ENCODE measurements at regions not wholly inside any gene's neighbourhood (a gene's known extent, or its start where the extent isn't known, plus 50 kb on each side); places are given as distances from the start of the nearest gene placed in this dataset.

GRCh38 chr10:29829776-29830175 is 195.0 kb upstream of the SVIL start:
- Histone ChIP-seq H3K27ac (ENCODE audit: extremely low read length, insufficient read depth, low read length) (no peak overlapping the region), H3K27me3 (ENCODE audit: control insufficient read depth in 1 of 2, insufficient read depth in 2 of 2, low read length in 2 of 2) (peaks cover 2 to 4% of the 10 kb centered on the region in 2 experiments; a peak in 1 of 5 replicates), H3K4me1 (ENCODE audit: insufficient read depth, low read length) (peaks cover 29% of the 10 kb centered on the region), H3K9ac (ENCODE audit: insufficient read depth, low read depth, low read length) (no peak overlapping the region), H3K79me2 (ENCODE audit: insufficient read depth, low read length) (no peaks in the 10 kb centered on the region), H2AFZ (ENCODE audit: low read length) (no peak overlapping the region), H3K4me3 (replicated peaks in 1 of 3; ENCODE audit: insufficient read depth in 1 of 3, low read depth in 2 of 3, low read length in 3 of 3) (no peak overlapping the region), H3K9me3 (ENCODE audit: low read length) (no peaks in the 10 kb centered on the region), H3K36me3 (replicated peaks in 1 of 2; ENCODE audit: control insufficient read depth in 1 of 2, insufficient read depth in 2 of 2, low read length in 2 of 2) (no peaks in the 10 kb centered on the region), H3K4me2 (ENCODE audit: low read depth, low read length) (no peak overlapping the region), H4K20me1 (ENCODE audit: insufficient read depth, low read length) (no peaks in the 10 kb centered on the region)
- TF ChIP-seq ZNF337 (CRISPR knock-in tag; IDR thresholded peaks at IDR 0.05; ENCODE audit: borderline replicate concordance, low read depth), result no peak
- FAIRE-seq (no peak), DNase-seq (ENCODE audit: low spot score) (no peak), ATAC-seq (no peak)
- ChIA-PET POLR2A (no interaction called here), CTCF (ENCODE audit: low intra/inter-chr PET ratio, low total read pairs) (no interaction called here)
- intact Hi-C loops (cut with micrococcal nuclease; ENCODE audit: unreplicated experiment) (no loop called here), in situ Hi-C loops (cut with HindIII; ENCODE audit: extremely low pct_ligation_motif_present, low pct_unique_long_range_greater_than_20kb) (no loop called here)
- BruUV-seq (replicated peaks), result no TSS peak
- WGBS (ENCODE audit: low lambda C conversion rate), result 17% methylated on average over 2 of the region's 2 CpGs

- in situ Hi-C loops (cut with HindIII; ENCODE audit: extremely low pct_ligation_motif_present, low pct_unique_long_range_greater_than_20kb), result no loop called here
- no peak overlapping the region for H3K4me3 ChIP-seq (replicated peaks in 1 of 3; ENCODE audit: insufficient read depth in 1 of 3, low read depth in 2 of 3, low read length in 3 of 3)
- peaks cover 29% of the 10 kb centered on the region for H3K4me1 ChIP-seq (ENCODE audit: insufficient read depth, low read length)
- no peak overlapping the region for H3K9ac ChIP-seq (ENCODE audit: insufficient read depth, low read depth, low read length)
- no peak overlapping the region for H3K27ac ChIP-seq (ENCODE audit: extremely low read length, insufficient read depth, low read length)
- H3K4me2 ChIP-seq (ENCODE audit: low read depth, low read length), result no peak overlapping the region
- peaks cover 2 to 4% of the 10 kb centered on the region in 2 experiments; a peak in 1 of 5 replicates for H3K27me3 ChIP-seq (ENCODE audit: control insufficient read depth in 1 of 2, insufficient read depth in 2 of 2, low read length in 2 of 2)
- no peaks in the 10 kb centered on the region for H3K79me2 ChIP-seq (ENCODE audit: insufficient read depth, low read length)
- intact Hi-C loops (cut with micrococcal nuclease; ENCODE audit: unreplicated experiment), result no loop called here
- CTCF ChIA-PET (ENCODE audit: low intra/inter-chr PET ratio, low total read pairs), result no interaction called here
- DNase-seq (ENCODE audit: low spot score), result no peak
- TF ChIP-seq TCF7 (IDR thresholded peaks at IDR 0.05; ENCODE audit: low read depth) (no peak), ZNF557 (CRISPR knock-in tag; IDR thresholded peaks at IDR 0.05) (no peak), SETDB1 (CRISPR knock-in tag; IDR thresholded peaks at IDR 0.05; ENCODE audit: borderline replicate concordance) (no peak), ZBTB2 (CRISPR knock-in tag; IDR thresholded peaks at IDR 0.05; ENCODE audit: low read depth) (no peak), ZNF691 (CRISPR knock-in tag; IDR thresholded peaks at IDR 0.05; ENCODE audit: borderline replicate concordance, low read depth) (no peak), SRSF4 (IDR thresholded peaks at IDR 0.05; ENCODE audit: low read depth, low read length, poor library complexity, severe bottlenecking) (no peak), POLR2AphosphoS5 (IDR thresholded peaks at IDR 0.05; ENCODE audit: low read depth, low read length) (no peak), FOSL1 (CRISPR knock-in tag; IDR thresholded peaks at IDR 0.05; ENCODE audit: borderline replicate concordance) (no peak), PHF8 (CRISPR knock-in tag; IDR thresholded peaks at IDR 0.05) (no peak), SIN3B (IDR thresholded peaks at IDR 0.05; ENCODE audit: low read length) (no peak), ZNF256 (CRISPR knock-in tag; conservative IDR thresholded peaks at IDR 0.05) (no peak)
- no peaks in the 10 kb centered on the region for H4K20me1 ChIP-seq (ENCODE audit: insufficient read depth, low read length)
- no peak for ATAC-seq
- POLR2A ChIA-PET, result no interaction called here
- WGBS (ENCODE audit: low lambda C conversion rate), result 65% methylated on average over 3 of the region's 3 CpGs
- no TSS peak for BruUV-seq (replicated peaks)
- H3K9me3 ChIP-seq (ENCODE audit: low read length), result no peaks in the 10 kb centered on the region
- no peak for FAIRE-seq
- no peak overlapping the region for H2AFZ ChIP-seq (ENCODE audit: low read length)
- no peaks in the 10 kb centered on the region for H3K36me3 ChIP-seq (replicated peaks in 1 of 2; ENCODE audit: control insufficient read depth in 1 of 2, insufficient read depth in 2 of 2, low read length in 2 of 2)
Measured at GRCh38 chr10:29828956-29829355, 194.2 kb upstream of the SVIL start.
